ENCODE measurements at regions not wholly inside any gene's neighbourhood (a gene's known extent, or its start where the extent isn't known, plus 50 kb on each side); places are given as distances from the start of the nearest gene placed in this dataset.
"Not testable (repeated sequence)": the region's sequence is repeated elsewhere in the genome, so short reads cannot be mapped to it uniquely, and the experiment has no call there.

DNA sequence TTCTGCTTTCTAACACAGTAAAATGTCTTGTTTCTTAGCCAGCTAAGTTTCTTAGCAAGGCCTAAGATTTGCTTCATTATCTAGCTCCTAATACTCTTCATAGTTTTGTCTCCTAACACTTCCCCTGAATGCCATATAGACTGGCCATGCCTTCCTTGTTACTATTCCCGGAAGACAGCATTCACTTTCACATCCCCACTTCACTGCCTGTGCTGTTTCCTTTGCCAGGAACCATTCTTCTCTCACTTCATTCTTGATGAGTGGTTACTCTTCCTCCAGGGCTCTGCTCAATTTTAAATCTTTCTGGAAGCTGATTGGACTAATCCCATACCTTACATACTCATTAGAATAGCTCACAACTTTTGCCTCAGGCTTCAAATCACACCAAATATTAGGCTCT lies 1510.2 kb upstream of the DDX18 start:
- intact Hi-C loops (cut with DNase I): no loop called here
- H3K9me3 ChIP-seq (ENCODE audit: control insufficient read depth, low read length): no peaks in the 10 kb centered on the region
- no peaks in the 10 kb centered on the region for H3K36me3 ChIP-seq (ENCODE audit: control insufficient read depth in 1 of 2, insufficient read depth in 2 of 2, low read length in 1 of 2)
- 69 to 75% methylated on average over 1 of the region's 1 CpG for WGBS, 2 donors
- no peaks in the 10 kb centered on the region for H3K4me1 ChIP-seq (ENCODE audit: control insufficient read depth in 1 of 2, insufficient read depth in 2 of 2, low read length in 2 of 2)
- no peak overlapping the region for H3K27ac ChIP-seq (ENCODE audit: low read depth in 1 of 2, low read length in 2 of 2)
- DNase-seq: no peak
- H3K27me3 ChIP-seq (ENCODE audit: control insufficient read depth in 1 of 2, insufficient read depth in 2 of 2, low read length in 1 of 2): no peaks in the 10 kb centered on the region
- ATAC-seq (ENCODE audit: low FRiP score): no peak
- no peak overlapping the region for H3K4me3 ChIP-seq (ENCODE audit: low read length in 2 of 2)

DNA sequence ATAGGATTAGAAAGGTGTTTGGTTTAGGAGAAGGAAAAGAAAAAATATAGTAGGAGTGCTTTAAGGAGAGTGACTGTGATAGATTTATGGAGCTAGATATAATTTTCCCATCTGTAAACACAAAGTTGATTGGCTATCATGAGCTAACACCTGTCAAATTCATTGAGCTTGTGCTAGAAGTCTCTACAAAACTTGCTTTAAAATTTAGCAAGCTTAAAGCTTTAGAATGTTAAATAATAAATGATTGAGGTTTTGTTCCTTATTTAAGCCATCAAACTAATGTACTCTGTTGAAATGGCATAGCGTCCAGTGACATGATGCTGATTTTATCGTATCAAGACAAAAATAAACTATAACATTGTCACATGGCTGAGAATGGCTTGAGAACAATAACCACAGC lies 1497.4 kb upstream of the DDX18 start:
- no peak overlapping the region for H3K27ac ChIP-seq (ENCODE audit: low read depth in 1 of 2, low read length in 2 of 2)
- H3K9me3 ChIP-seq (ENCODE audit: control insufficient read depth, low read length): no peaks in the 10 kb centered on the region
- H3K4me1 ChIP-seq (ENCODE audit: control insufficient read depth in 1 of 2, insufficient read depth in 2 of 2, low read length in 2 of 2): no peaks in the 10 kb centered on the region
- no peak overlapping the region for H3K4me3 ChIP-seq (ENCODE audit: low read length in 2 of 2)
- intact Hi-C loops (cut with DNase I): no loop called here
- no peaks in the 10 kb centered on the region for H3K27me3 ChIP-seq (ENCODE audit: control insufficient read depth in 1 of 2, insufficient read depth in 2 of 2, low read length in 1 of 2)
- 28 to 57% methylated on average over 2 of the region's 2 CpGs for WGBS, 2 donors
- DNase-seq: no peak
- no peak for ATAC-seq (ENCODE audit: low FRiP score)
- no peaks in the 10 kb centered on the region for H3K36me3 ChIP-seq (ENCODE audit: control insufficient read depth in 1 of 2, insufficient read depth in 2 of 2, low read length in 1 of 2)

DNA sequence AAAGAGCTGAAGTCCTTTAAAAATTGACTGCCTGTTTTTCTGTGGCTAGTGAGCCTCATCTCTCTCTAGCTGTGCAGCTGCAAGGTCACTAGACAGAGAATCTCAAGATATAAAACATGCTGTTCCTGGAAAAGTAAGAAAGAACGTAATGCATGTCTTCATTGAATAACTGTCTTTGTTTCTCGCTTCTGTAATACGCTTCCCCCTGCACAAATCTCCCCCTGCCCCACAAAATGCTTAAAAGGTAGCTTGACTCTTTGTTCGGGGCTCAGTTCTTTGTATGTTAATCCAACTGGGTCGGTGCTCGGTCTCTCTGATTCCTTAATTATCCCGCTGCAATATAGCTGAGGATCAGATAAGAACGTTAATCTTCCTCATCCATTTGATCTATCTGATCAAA lies 1495.9 kb upstream of the DDX18 start:
- DNase-seq; ATAC-seq (ENCODE audit: low FRiP score); H3K4me1 ChIP-seq (ENCODE audit: control insufficient read depth in 1 of 2, insufficient read depth in 2 of 2, low read length in 2 of 2); H3K27ac ChIP-seq (ENCODE audit: low read depth in 1 of 2, low read length in 2 of 2); H3K9me3 ChIP-seq (ENCODE audit: control insufficient read depth, low read length); H3K36me3 ChIP-seq (ENCODE audit: control insufficient read depth in 1 of 2, insufficient read depth in 2 of 2, low read length in 1 of 2); H3K4me3 ChIP-seq (ENCODE audit: low read length in 2 of 2); intact Hi-C loops (cut with DNase I); H3K27me3 ChIP-seq (ENCODE audit: control insufficient read depth in 1 of 2, insufficient read depth in 2 of 2, low read length in 1 of 2): not testable (repeated sequence)
- 78 to 81% methylated on average over 8 of the region's 8 CpGs for WGBS, 2 donors

DNA sequence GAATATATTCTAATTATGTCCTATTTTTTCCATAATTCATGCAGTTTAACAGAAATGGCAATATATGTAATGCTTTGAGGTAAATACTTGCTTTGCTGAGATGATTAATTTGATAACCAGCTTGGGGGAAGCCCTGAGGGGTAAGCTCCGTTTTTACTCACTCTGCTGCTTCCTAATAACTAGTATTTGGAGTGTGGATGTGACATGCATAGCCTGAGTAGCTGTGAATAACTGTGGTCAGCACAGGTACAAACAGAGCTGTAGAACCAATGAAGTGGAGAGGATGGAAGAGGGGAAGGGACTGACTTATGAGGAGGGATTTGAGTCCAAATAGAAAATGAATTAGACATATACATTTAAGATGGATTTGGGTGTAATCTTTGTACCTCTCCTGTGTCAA lies 1495.5 kb upstream of the DDX18 start:
- Histone ChIP-seq H3K4me1 (ENCODE audit: control insufficient read depth in 1 of 2, insufficient read depth in 2 of 2, low read length in 2 of 2) (no peaks in the 10 kb centered on the region), H3K27ac (ENCODE audit: low read depth in 1 of 2, low read length in 2 of 2) (no peak overlapping the region), H3K27me3 (ENCODE audit: control insufficient read depth in 1 of 2, insufficient read depth in 2 of 2, low read length in 1 of 2) (no peaks in the 10 kb centered on the region), H3K4me3 (ENCODE audit: low read length in 2 of 2) (no peak overlapping the region), H3K9me3 (ENCODE audit: control insufficient read depth, low read length) (no peaks in the 10 kb centered on the region), H3K36me3 (ENCODE audit: control insufficient read depth in 1 of 2, insufficient read depth in 2 of 2, low read length in 1 of 2) (no peaks in the 10 kb centered on the region)
- intact Hi-C loops (cut with DNase I): no loop called here
- WGBS, 2 donors: 22 to 25% methylated on average over 1 of the region's 1 CpG
- ATAC-seq (ENCODE audit: low FRiP score) (no peak), DNase-seq (no peak)

DNA sequence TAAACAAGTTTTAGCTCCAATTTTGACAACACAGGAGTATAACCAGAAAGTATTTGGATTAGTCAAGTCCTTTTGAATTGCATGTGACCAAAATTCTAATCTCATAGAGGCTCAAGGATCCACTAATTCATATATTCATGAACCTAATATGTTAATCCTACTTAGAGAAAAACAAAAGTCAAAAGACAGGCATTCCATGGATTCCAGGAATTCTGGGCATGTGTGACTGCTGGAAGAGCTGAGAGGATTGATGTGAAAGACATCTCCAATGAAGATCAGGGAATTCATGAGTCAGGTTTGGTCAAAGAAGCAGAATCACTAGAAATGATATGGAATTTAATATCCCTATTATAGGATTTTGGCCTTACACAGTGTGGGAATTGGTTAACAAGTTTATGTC lies 1494.6 kb upstream of the DDX18 start:
- Histone ChIP-seq H3K4me3 (ENCODE audit: low read length in 2 of 2) (no peak overlapping the region), H3K9me3 (ENCODE audit: control insufficient read depth, low read length) (no peaks in the 10 kb centered on the region), H3K27ac (ENCODE audit: low read depth in 1 of 2, low read length in 2 of 2) (no peak overlapping the region), H3K36me3 (ENCODE audit: control insufficient read depth in 1 of 2, insufficient read depth in 2 of 2, low read length in 1 of 2) (no peaks in the 10 kb centered on the region), H3K27me3 (ENCODE audit: control insufficient read depth in 1 of 2, insufficient read depth in 2 of 2, low read length in 1 of 2) (no peaks in the 10 kb centered on the region), H3K4me1 (ENCODE audit: control insufficient read depth in 1 of 2, insufficient read depth in 2 of 2, low read length in 2 of 2) (no peaks in the 10 kb centered on the region)
- intact Hi-C loops (cut with DNase I): no loop called here
- ATAC-seq (ENCODE audit: low FRiP score): no peak
- no peak for DNase-seq

DNA sequence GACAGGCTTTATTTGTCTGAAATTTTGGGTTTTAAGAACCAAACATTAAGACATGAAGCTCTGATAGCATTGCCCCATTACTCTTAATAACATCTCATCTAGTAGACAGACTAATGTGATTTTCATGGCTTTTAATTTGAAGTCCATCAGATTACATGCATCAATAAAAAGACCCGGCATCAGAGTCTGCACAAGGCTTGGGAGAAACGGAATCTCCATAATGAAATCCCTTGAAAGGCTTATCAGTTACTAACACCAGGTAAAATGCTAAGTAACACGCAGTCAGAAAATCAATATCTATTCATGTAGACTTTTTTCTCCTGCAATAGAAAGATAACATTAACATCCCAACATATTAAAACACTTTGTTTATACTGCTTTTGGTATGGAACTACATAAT lies 1485.2 kb upstream of the DDX18 start:
- H3K27ac ChIP-seq (ENCODE audit: low read depth in 1 of 2, low read length in 2 of 2): no peak overlapping the region
- WGBS, 2 donors: 80 to 88% methylated on average over 3 of the region's 3 CpGs
- no peaks in the 10 kb centered on the region for H3K9me3 ChIP-seq (ENCODE audit: control insufficient read depth, low read length)
- ATAC-seq (ENCODE audit: low FRiP score) (no peak), DNase-seq (no peak)
- no peaks in the 10 kb centered on the region for H3K4me1 ChIP-seq (ENCODE audit: control insufficient read depth in 1 of 2, insufficient read depth in 2 of 2, low read length in 2 of 2)
- no peaks in the 10 kb centered on the region for H3K36me3 ChIP-seq (ENCODE audit: control insufficient read depth in 1 of 2, insufficient read depth in 2 of 2, low read length in 1 of 2)
- H3K4me3 ChIP-seq (ENCODE audit: low read length in 2 of 2): no peak overlapping the region
- intact Hi-C loops (cut with DNase I): no loop called here
- H3K27me3 ChIP-seq (ENCODE audit: control insufficient read depth in 1 of 2, insufficient read depth in 2 of 2, low read length in 1 of 2): no peaks in the 10 kb centered on the region

DNA sequence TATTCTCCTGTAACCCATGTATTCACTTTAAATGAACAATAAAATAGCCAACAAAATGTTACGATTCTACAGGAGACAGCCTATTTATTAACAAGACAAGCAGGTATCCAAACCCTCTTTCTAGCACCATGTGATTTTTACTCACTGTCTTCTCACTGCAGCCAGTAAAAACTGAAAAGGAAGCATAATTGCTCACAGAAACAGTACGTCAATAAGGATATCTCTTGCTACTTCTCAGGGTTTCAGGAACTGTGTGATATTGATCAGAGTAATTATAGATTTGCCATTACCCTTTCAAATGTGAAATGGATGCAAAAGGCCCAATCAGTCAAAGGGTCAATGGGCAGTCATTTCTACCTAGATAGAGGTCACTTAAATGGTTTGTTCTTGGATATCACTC lies 1473.8 kb upstream of the DDX18 start:
- Histone ChIP-seq H3K4me1 (ENCODE audit: control insufficient read depth in 1 of 2, insufficient read depth in 2 of 2, low read length in 2 of 2) (no peaks in the 10 kb centered on the region), H3K27me3 (ENCODE audit: control insufficient read depth in 1 of 2, insufficient read depth in 2 of 2, low read length in 1 of 2) (no peaks in the 10 kb centered on the region), H3K9me3 (ENCODE audit: control insufficient read depth, low read length) (no peaks in the 10 kb centered on the region), H3K36me3 (ENCODE audit: control insufficient read depth in 1 of 2, insufficient read depth in 2 of 2, low read length in 1 of 2) (no peaks in the 10 kb centered on the region), H3K27ac (ENCODE audit: low read depth in 1 of 2, low read length in 2 of 2) (no peak overlapping the region), H3K4me3 (ENCODE audit: low read length in 2 of 2) (no peak overlapping the region)
- 77 to 86% methylated on average over 2 of the region's 2 CpGs for WGBS, 2 donors
- no peak for ATAC-seq (ENCODE audit: low FRiP score)
- no peak for DNase-seq
- intact Hi-C loops (cut with DNase I): no loop called here

DNA sequence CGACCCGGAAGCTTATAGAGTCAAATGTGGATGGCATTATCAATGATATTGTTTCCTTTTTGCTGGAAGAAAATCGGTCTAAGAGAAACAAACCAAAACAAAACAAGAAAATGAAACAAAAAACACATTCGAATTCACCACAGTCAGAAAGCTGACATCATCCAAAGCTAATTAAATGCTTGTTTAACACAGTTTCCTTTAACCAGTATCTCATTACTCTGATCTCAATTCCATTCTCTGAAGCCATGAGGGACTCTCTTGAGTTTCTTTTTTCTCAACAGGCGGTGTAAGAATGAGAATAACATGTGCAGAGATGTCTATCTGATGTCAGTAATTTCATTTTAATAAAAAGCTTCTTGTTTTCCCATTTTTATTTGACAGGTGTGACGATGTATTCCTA lies 1448.3 kb upstream of the DDX18 start:
- Histone ChIP-seq H3K4me1 (ENCODE audit: control insufficient read depth in 1 of 2, insufficient read depth in 2 of 2, low read length in 2 of 2) (no peaks in the 10 kb centered on the region), H3K36me3 (ENCODE audit: control insufficient read depth in 1 of 2, insufficient read depth in 2 of 2, low read length in 1 of 2) (no peaks in the 10 kb centered on the region), H3K27ac (ENCODE audit: low read depth in 1 of 2, low read length in 2 of 2) (no peak overlapping the region), H3K9me3 (ENCODE audit: control insufficient read depth, low read length) (no peaks in the 10 kb centered on the region), H3K4me3 (ENCODE audit: low read length in 2 of 2) (no peak overlapping the region), H3K27me3 (ENCODE audit: control insufficient read depth in 1 of 2, insufficient read depth in 2 of 2, low read length in 1 of 2) (no peaks in the 10 kb centered on the region)
- DNase-seq (no peak), ATAC-seq (ENCODE audit: low FRiP score) (no peak)
- intact Hi-C loops (cut with DNase I): no loop called here
- 68 to 72% methylated on average over 6 of the region's 6 CpGs for WGBS, 2 donors

DNA sequence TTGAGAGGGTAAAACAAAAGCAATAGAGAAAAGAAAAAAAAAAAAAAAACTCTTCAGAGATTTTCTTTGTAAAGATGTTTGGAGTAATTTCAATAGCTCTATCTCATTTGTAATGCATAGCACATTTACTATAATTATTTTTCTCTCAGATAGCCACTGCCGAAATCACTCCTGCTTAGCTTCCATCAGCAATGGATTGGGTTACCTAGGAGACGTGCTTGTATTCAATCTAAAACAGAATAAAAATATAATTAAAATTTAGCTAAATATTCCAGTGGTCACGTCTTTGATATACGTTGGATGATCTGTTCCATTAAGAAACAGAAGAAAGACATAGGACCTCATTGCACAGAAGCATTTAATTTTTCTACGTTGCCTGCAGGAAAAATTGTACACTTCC lies 1435.7 kb upstream of the DDX18 start:
- Histone ChIP-seq H3K36me3 (ENCODE audit: control insufficient read depth in 1 of 2, insufficient read depth in 2 of 2, low read length in 1 of 2) (no peaks in the 10 kb centered on the region), H3K27me3 (ENCODE audit: control insufficient read depth in 1 of 2, insufficient read depth in 2 of 2, low read length in 1 of 2) (no peaks in the 10 kb centered on the region), H3K4me1 (ENCODE audit: control insufficient read depth in 1 of 2, insufficient read depth in 2 of 2, low read length in 2 of 2) (no peaks in the 10 kb centered on the region), H3K4me3 (ENCODE audit: low read length in 2 of 2) (no peak overlapping the region), H3K9me3 (ENCODE audit: control insufficient read depth, low read length) (no peaks in the 10 kb centered on the region), H3K27ac (ENCODE audit: low read depth in 1 of 2, low read length in 2 of 2) (no peak overlapping the region)
- DNase-seq: no peak
- no peak for ATAC-seq (ENCODE audit: low FRiP score)
- 78% methylated on average over 5 of the region's 5 CpGs for whole genome bisulfite sequencing, 2 donors
- intact Hi-C loops (cut with DNase I): no loop called here

DNA sequence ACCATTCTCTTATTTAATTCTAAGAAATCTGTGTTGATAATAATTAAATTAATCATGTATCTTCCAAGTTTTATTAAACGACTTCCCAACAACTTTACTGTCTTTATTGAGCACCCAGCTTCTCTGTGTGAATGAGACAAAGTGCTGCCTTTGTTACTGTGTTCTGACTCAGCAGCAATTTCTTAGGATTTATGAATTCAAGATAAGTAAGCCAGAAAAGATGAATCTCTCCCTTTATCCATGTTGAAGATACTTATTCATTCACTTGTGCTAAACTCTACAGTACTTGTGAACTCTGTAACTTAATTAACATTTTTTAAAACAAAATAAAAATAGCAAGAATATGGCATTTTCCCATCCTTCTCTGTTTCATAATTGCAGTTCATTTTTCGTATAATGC lies 1403.3 kb upstream of the DDX18 start:
- intact Hi-C loops (cut with DNase I): no loop called here
- no peaks in the 10 kb centered on the region for H3K9me3 ChIP-seq (ENCODE audit: control insufficient read depth, low read length)
- no peak for DNase-seq
- no peak overlapping the region for H3K27ac ChIP-seq (ENCODE audit: low read depth in 1 of 2, low read length in 2 of 2)
- no peaks in the 10 kb centered on the region for H3K36me3 ChIP-seq (ENCODE audit: control insufficient read depth in 1 of 2, insufficient read depth in 2 of 2, low read length in 1 of 2)
- H3K4me3 ChIP-seq (ENCODE audit: low read length in 2 of 2): no peak overlapping the region
- H3K4me1 ChIP-seq (ENCODE audit: control insufficient read depth in 1 of 2, insufficient read depth in 2 of 2, low read length in 2 of 2): no peaks in the 10 kb centered on the region
- 50 to 61% methylated on average over 2 of the region's 2 CpGs for WGBS, 2 donors
- no peaks in the 10 kb centered on the region for H3K27me3 ChIP-seq (ENCODE audit: control insufficient read depth in 1 of 2, insufficient read depth in 2 of 2, low read length in 1 of 2)
- no peak for ATAC-seq (ENCODE audit: low FRiP score)

Data from aorta (tissue), 5 donors.